OCI-LY3 (cell line): ENCODE measurements at regions not wholly inside any gene's neighbourhood (a gene's known extent, or its start where the extent isn't known, plus 50 kb on each side); places are given as distances from the start of the nearest gene placed in this dataset.
"Not testable (repeated sequence)": the region's sequence is repeated elsewhere in the genome, so short reads cannot be mapped to it uniquely, and the experiment has no call there.

Experiments used
- H2AFZ ChIP-seq: fragments of 200-600, 300-600 bp; shearing (Covaris generic); 2 replicates; pipeline ENCODE4 v1.6.0; 2014; ENCODE audit warnings: antibody characterized with exemption, low read depth, low read length
- H3K27ac ChIP-seq: fragments of 200-600, 300-600 bp; sonication (generic); 2 replicates; pipeline ENCODE4 v1.5.1; 2014; ENCODE audit warnings: mild to moderate bottlenecking, low read length, moderate library complexity, mixed read lengths
- H3K27me3 ChIP-seq: fragments of 200-600, 300-600 bp; sonication (generic); 2 replicates; pipeline ENCODE4 v1.6.1; 2014; ENCODE audit warnings: low read depth, low read length, mixed read lengths
- H3K36me3 ChIP-seq: fragments of 200-600, 300-600 bp; sonication (generic); replicated peaks from 2 replicates; pipeline ENCODE3; 2014; ENCODE audit warnings: low read depth, low read length, mixed read lengths
- H3K4me1 ChIP-seq: fragments of 300-600, 200-600 bp; sonication (generic); 2 replicates; pipeline ENCODE4 v1.6.1; 2014; ENCODE audit warnings: low read length, mixed read lengths
- H3K4me2 ChIP-seq: fragments of 200-600, 300-600 bp; sonication (generic); 2 replicates; pipeline ENCODE4 v1.6.1; 2014; ENCODE audit warnings: low read length, mixed read lengths
- H3K4me3 ChIP-seq: fragments of 300-600, 200-600 bp; sonication (generic); 2 replicates; pipeline ENCODE4 v1.5.1; 2014; ENCODE audit warnings: antibody characterized with exemption, mild to moderate bottlenecking, low read length, moderate library complexity
- H3K79me2 ChIP-seq: fragments of 300-600, 200-600 bp; shearing (Covaris generic); 2 replicates; pipeline ENCODE4 v1.6.1; 2014; ENCODE audit warnings: mild to moderate bottlenecking, low read length, mixed read lengths
- H3K9ac ChIP-seq: fragments of 300-600, 200-600 bp; shearing (Covaris generic); 2 replicates; pipeline ENCODE4 v1.6.0; 2014; ENCODE audit warnings: mild to moderate bottlenecking, low read length, moderate library complexity
- H3K9me3 ChIP-seq: fragments of 200-600, 300-600 bp; shearing (Covaris generic); 2 replicates; pipeline ENCODE4 v1.6.1; 2014; ENCODE audit warnings: low read length, mixed read lengths; ENCODE audit not compliant: insufficient read depth
- H4K20me1 ChIP-seq: fragments of 200-600, 300-600 bp; sonication (generic); 2 replicates; pipeline ENCODE4 v1.6.1; 2016; ENCODE audit warnings: low read length, mixed read lengths; ENCODE audit not compliant: insufficient read depth
- EZH2phosphoT487 ChIP-seq: fragments of 200-600 bp; shearing (Covaris generic); IDR thresholded peaks from 2 replicates; pipeline ENCODE4 v1.6.1; 2018; ENCODE audit warnings: antibody characterized with exemption, mixed run types, low read depth
- TF ChIP-seq, protein P1 (sequence below): fragments of 200-600, 300-600 bp; sonication (generic); IDR thresholded peaks from 2 replicates; pipeline ENCODE4 v1.5.1; 2014; ENCODE audit warnings: antibody characterized with exemption, low read length, low read depth

- H3K9ac ChIP-seq, H3K9me3 ChIP-seq, H3K27ac ChIP-seq, H3K27me3 ChIP-seq, H3K4me3 ChIP-seq, H3K79me2 ChIP-seq, H3K36me3 ChIP-seq, H3K4me2 ChIP-seq, H2AFZ ChIP-seq, H3K4me1 ChIP-seq, H4K20me1 ChIP-seq: not testable (repeated sequence)
Measured at GRCh38 chr11:67787681-67788340, 113.4 kb upstream of the ALDH3B2 start.

- not testable (repeated sequence) for H4K20me1 ChIP-seq, H3K9me3 ChIP-seq, H3K79me2 ChIP-seq, H3K4me1 ChIP-seq, H2AFZ ChIP-seq, H3K27ac ChIP-seq, H3K4me2 ChIP-seq, H3K36me3 ChIP-seq, H3K4me3 ChIP-seq, H3K9ac ChIP-seq, H3K27me3 ChIP-seq
Measured at GRCh38 chr11:67781967-67782366, 107.5 kb upstream of the ALDH3B2 start.

DNA sequence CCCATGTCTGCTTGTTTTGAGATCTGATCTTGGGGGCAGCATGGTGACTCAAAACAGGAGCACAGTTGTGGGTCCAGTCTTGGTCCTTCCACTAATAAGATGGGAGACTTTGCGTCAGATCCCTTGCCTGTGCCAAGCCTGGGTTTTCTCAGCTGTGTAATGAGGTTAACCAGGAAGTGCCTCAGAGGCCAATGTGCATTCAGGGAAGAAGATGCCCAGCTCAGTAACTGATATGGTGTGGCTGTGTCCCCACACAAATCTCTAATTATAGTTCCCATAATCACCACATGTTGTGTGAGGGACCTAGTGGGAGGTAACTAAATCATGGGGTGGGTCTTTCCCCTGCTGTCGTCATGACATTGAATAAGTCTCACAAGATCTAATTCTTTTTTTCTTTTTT, 107.1 kb upstream of the ALDH3B2 start:
- not testable (repeated sequence) for H3K4me2 ChIP-seq, H3K9ac ChIP-seq, H2AFZ ChIP-seq, H3K27me3 ChIP-seq, H3K27ac ChIP-seq, H3K4me1 ChIP-seq, H3K36me3 ChIP-seq, H4K20me1 ChIP-seq, H3K79me2 ChIP-seq, H3K4me3 ChIP-seq, H3K9me3 ChIP-seq

GRCh38 chr11:67780056-67780455, 105.6 kb upstream of the ALDH3B2 start:
- Histone ChIP-seq H3K27ac (no peak overlapping the region), H3K27me3 (peaks cover 6% of the 10 kb centered on the region; the same call in 1 of the 2 replicates)

GRCh38 chr11:67779189-67779875, 104.9 kb upstream of the ALDH3B2 start:
- not testable (repeated sequence) for H3K4me1 ChIP-seq, H4K20me1 ChIP-seq, H3K4me3 ChIP-seq, H3K79me2 ChIP-seq, H3K27ac ChIP-seq, H3K4me2 ChIP-seq, H3K9ac ChIP-seq, H3K27me3 ChIP-seq, H2AFZ ChIP-seq, H3K9me3 ChIP-seq, H3K36me3 ChIP-seq

More at GRCh38 chr11:67780056-67780455, 105.6 kb upstream of the ALDH3B2 start:
- Histone ChIP-seq H3K4me2 (no peak overlapping the region), H3K79me2 (no peaks in the 10 kb centered on the region), H3K9me3 (no peaks in the 10 kb centered on the region), H3K36me3 (no peaks in the 10 kb centered on the region), H3K9ac (no peak overlapping the region), H4K20me1 (no peaks in the 10 kb centered on the region), H3K4me1 (no peaks in the 10 kb centered on the region), H2AFZ (no peak overlapping the region), H3K4me3 (no peak overlapping the region)
- TF ChIP-seq, protein P1, sequence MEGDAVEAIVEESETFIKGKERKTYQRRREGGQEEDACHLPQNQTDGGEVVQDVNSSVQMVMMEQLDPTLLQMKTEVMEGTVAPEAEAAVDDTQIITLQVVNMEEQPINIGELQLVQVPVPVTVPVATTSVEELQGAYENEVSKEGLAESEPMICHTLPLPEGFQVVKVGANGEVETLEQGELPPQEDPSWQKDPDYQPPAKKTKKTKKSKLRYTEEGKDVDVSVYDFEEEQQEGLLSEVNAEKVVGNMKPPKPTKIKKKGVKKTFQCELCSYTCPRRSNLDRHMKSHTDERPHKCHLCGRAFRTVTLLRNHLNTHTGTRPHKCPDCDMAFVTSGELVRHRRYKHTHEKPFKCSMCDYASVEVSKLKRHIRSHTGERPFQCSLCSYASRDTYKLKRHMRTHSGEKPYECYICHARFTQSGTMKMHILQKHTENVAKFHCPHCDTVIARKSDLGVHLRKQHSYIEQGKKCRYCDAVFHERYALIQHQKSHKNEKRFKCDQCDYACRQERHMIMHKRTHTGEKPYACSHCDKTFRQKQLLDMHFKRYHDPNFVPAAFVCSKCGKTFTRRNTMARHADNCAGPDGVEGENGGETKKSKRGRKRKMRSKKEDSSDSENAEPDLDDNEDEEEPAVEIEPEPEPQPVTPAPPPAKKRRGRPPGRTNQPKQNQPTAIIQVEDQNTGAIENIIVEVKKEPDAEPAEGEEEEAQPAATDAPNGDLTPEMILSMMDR, result no peak
- TF ChIP-seq EZH2phosphoT487, result no peak

- Histone ChIP-seq H3K4me2 (no peak overlapping the region), H3K79me2 (no peaks in the 10 kb centered on the region), H3K9ac (no peak overlapping the region), H3K36me3 (no peaks in the 10 kb centered on the region), H3K4me1 (no peaks in the 10 kb centered on the region), H3K27ac (no peak overlapping the region), H3K27me3 (peaks cover 6% of the 10 kb centered on the region; the same call in 1 of the 2 replicates), H3K9me3 (no peaks in the 10 kb centered on the region), H2AFZ (no peak overlapping the region), H3K4me3 (no peak overlapping the region), H4K20me1 (no peaks in the 10 kb centered on the region)
- TF ChIP-seq, protein P1, result no peak
- no peak for TF ChIP-seq EZH2phosphoT487
Measured at GRCh38 chr11:67776852-67777520, 102.6 kb upstream of the ALDH3B2 start.

GRCh38 chr11:67774175-67774574, 99.8 kb upstream of the ALDH3B2 start:
- not testable (repeated sequence) for H3K4me2 ChIP-seq, H3K9me3 ChIP-seq

More at GRCh38 chr11:67774175-67774574, 99.8 kb upstream of the ALDH3B2 start:
- not testable (repeated sequence) for H3K9ac ChIP-seq, H3K27ac ChIP-seq, H4K20me1 ChIP-seq, H3K4me1 ChIP-seq, H2AFZ ChIP-seq, H3K36me3 ChIP-seq, H3K4me3 ChIP-seq, H3K79me2 ChIP-seq, H3K27me3 ChIP-seq
